Uterus (tissue), 2 donors: ENCODE measurements at regions not wholly inside any gene's neighbourhood (a gene's known extent, or its start where the extent isn't known, plus 50 kb on each side); places are given as distances from the start of the nearest gene placed in this dataset.

Source experiments
- CTCF ChIP-seq, 4 experiments: fragments of 200-600 bp in 2 of 4; fragments of 450-650 bp in 2 of 4; sonication (generic) in 2 of 4; IDR thresholded peaks; one replicate each; pipeline ENCODE4 v1.5.1; 2016 to 2019; ENCODE audit warnings: antibody characterized with exemption in 4 of 4, mild to moderate bottlenecking in 2 of 4, moderate library complexity in 1 of 4
- POLR2A ChIP-seq, 2 donors: fragments of 450-650 bp; IDR thresholded peaks; one replicate each; pipeline ENCODE4 v1.6.1; 2016; ENCODE audit warnings: antibody characterized with exemption in 2 of 2, mild to moderate bottlenecking in 1 of 2, moderate library complexity in 1 of 2

GRCh38 chr9:82680179-82680935 lies 382.6 kb downstream of the RASEF start:
- TF ChIP-seq POLR2A (IDR thresholded peaks at IDR 0.05) (no peak), CTCF (IDR thresholded peaks at IDR 0.05) (no peak)
